Mesendoderm (in vitro differentiated cells): ENCODE measurements at regions not wholly inside any gene's neighbourhood (a gene's known extent, or its start where the extent isn't known, plus 50 kb on each side); places are given as distances from the start of the nearest gene placed in this dataset.

ENCODE experiments used
- DNase-seq: peaks from one replicate; pipeline ENCODE4 v3.0.0; 2013
- H2AK5ac ChIP-seq: 2 replicates; pipeline ENCODE4 v1.6.1; 2013; ENCODE audit warnings: low read length, inconsistent platforms
- H2BK120ac ChIP-seq: 2 replicates; pipeline ENCODE4 v1.6.1; 2013; ENCODE audit warnings: low read depth, mild to moderate bottlenecking, low read length, moderate library complexity, mixed read lengths
- H2BK15ac ChIP-seq: replicated peaks from 2 replicates; pipeline ENCODE4 v1.6.1; 2013; ENCODE audit warnings: low read depth, mild to moderate bottlenecking, moderate library complexity
- H2BK5ac ChIP-seq: 2 replicates; pipeline ENCODE4 v1.6.1; 2013; ENCODE audit warnings: low read length, inconsistent platforms
- H3K18ac ChIP-seq: 2 replicates; pipeline ENCODE4 v1.6.1; 2013; ENCODE audit warnings: mild to moderate bottlenecking, low read length, mixed read lengths
- H3K23ac ChIP-seq: one replicate; pipeline ENCODE4 v1.6.1; 2013; ENCODE audit warnings: low read length
- H3K27ac ChIP-seq: 2 replicates; pipeline ENCODE4 v1.5.1; 2013; ENCODE audit warnings: low read depth, mild to moderate bottlenecking, inconsistent platforms, low read length, moderate library complexity
- H3K27me3 ChIP-seq: 2 replicates; pipeline ENCODE4 v1.6.1; 2013; ENCODE audit warnings: low read length, control low read depth, mild to moderate bottlenecking, inconsistent platforms; ENCODE audit not compliant: insufficient read depth, poor library complexity
- H3K36me3 ChIP-seq: 2 replicates; pipeline ENCODE4 v1.6.1; 2013; ENCODE audit warnings: low read length, inconsistent platforms; ENCODE audit not compliant: control insufficient read depth, insufficient read depth
- H3K4ac ChIP-seq: one replicate; pipeline ENCODE4 v1.6.1; 2013; ENCODE audit warnings: low read depth, mild to moderate bottlenecking, low read length, moderate library complexity
- H3K4me1 ChIP-seq: 2 replicates; pipeline ENCODE4 v1.6.1; 2013; ENCODE audit warnings: low read depth, low read length, inconsistent platforms; ENCODE audit not compliant: control insufficient read depth
- H3K4me2 ChIP-seq: 2 replicates; pipeline ENCODE4 v1.6.1; 2013; ENCODE audit warnings: low read length
- H3K4me3 ChIP-seq: 2 replicates; pipeline ENCODE4 v1.5.1; 2013; ENCODE audit warnings: mild to moderate bottlenecking, low read length
- H3K56ac ChIP-seq: one replicate; pipeline ENCODE4 v1.6.1; 2013; ENCODE audit warnings: low read length
- H3K79me1 ChIP-seq: 2 replicates; pipeline ENCODE4 v1.6.1; 2013; ENCODE audit warnings: low read length, inconsistent platforms
- H3K79me2 ChIP-seq: 2 replicates; pipeline ENCODE4 v1.6.1; 2013; ENCODE audit warnings: mild to moderate bottlenecking, low read length; ENCODE audit not compliant: control insufficient read depth, insufficient read depth
- H3K9ac ChIP-seq: 2 replicates; pipeline ENCODE4 v1.6.1; 2013; ENCODE audit warnings: low read length, inconsistent platforms
- H4K5ac ChIP-seq: one replicate; pipeline ENCODE4 v1.6.1; 2013; ENCODE audit warnings: low read length
- H4K8ac ChIP-seq: one replicate; pipeline ENCODE4 v1.6.1; 2013; ENCODE audit warnings: low read depth, mild to moderate bottlenecking, control low read depth, low read length, moderate library complexity
- WGBS: extraction: QIAGEN DNeasy Blood & Tissue Kit; methylation state at CpG from one replicate; pipeline ENCODE4 v1.1.7; 2013; ENCODE audit warnings: low lambda C conversion rate, missing lambda C conversion rate; ENCODE audit not compliant: insufficient coverage; ENCODE audit errors: extremely low coverage; 5-methylcytosine and 5-hydroxymethylcytosine counted together

DNA sequence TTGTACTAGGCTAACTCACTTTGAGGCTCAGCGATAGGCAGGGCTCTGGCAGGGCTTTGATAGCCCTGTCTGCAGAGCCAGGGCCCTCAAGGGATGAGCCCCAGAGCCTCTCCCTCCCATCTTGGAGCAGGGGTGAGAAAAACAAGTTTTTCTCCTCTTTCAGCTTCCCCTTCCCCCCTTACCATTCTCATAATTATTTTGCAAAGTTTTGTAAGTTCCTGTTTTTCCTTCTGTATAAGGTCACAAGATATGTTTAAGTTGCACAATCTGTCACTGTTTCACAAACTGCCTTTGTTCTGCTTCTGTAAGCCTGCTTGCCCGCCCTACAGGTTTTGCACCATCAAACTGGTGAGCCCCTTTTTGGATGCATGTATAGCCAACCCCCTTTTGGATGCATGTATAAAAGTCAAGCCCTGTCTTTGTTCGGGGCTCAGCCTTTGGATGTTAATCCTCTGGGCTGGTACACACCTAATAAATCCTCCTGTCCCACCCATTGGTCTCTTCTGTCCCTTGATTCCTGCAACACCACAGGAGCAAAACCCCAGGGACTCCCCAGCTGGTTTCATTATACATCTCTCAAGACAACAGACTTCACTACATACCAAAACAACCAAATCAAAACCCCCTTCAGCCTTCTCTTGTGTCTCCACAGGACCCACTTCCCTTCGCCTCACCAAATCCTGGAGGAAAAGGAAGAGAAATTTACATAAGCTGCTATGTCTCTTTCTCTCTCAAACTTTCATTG, 52.5 kb upstream of the RESF1 start:
- H4K8ac ChIP-seq: no peak overlapping the region
- no peak overlapping the region for H3K27ac ChIP-seq
- H3K79me1 ChIP-seq: no peaks in the 10 kb centered on the region
- no peak for DNase-seq
- H2AK5ac ChIP-seq: no peak overlapping the region
- H3K56ac ChIP-seq: no peak overlapping the region
- no peaks in the 10 kb centered on the region for H3K79me2 ChIP-seq
- no peak overlapping the region for H3K4me2 ChIP-seq
- H3K27me3 ChIP-seq: no peaks in the 10 kb centered on the region
- no peak overlapping the region for H2BK15ac ChIP-seq
- no peak overlapping the region for H3K18ac ChIP-seq
- no peak overlapping the region for H4K5ac ChIP-seq
- no peak overlapping the region for H3K4ac ChIP-seq
- no peak overlapping the region for H3K4me3 ChIP-seq
- H2BK120ac ChIP-seq: no peak overlapping the region
- no peaks in the 10 kb centered on the region for H3K4me1 ChIP-seq
- H3K9ac ChIP-seq: no peak overlapping the region
- no CpG with 5 or more reads among the region's 4 CpGs for WGBS
- H3K36me3 ChIP-seq: no peaks in the 10 kb centered on the region
- no peak overlapping the region for H2BK5ac ChIP-seq
- no peak overlapping the region for H3K23ac ChIP-seq

DNA sequence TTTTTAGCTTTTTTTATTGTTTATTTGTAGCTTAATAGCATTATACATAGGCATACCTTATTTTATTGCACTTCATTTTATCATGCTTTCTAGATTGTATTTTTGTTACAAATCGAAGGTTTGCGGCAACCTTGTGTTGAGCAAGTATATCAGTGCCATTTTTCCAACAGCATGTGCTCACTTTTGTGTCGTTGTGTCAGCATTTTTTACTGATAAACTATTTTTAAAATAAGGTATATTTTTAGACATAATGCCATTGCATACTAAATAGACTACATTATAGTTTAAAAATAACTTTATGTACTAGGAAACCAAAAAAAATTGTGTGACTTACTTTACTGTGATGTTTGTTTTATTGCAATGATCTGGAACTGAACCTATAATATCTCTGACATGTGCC, 56.2 kb upstream of the RESF1 start:
- Histone ChIP-seq H3K27me3 (no peaks in the 10 kb centered on the region), H3K4ac (no peak overlapping the region), H3K36me3 (no peaks in the 10 kb centered on the region), H4K8ac (no peak overlapping the region), H3K79me1 (no peaks in the 10 kb centered on the region), H2AK5ac (no peak overlapping the region), H3K23ac (no peak overlapping the region), H3K4me3 (no peak overlapping the region), H4K5ac (no peak overlapping the region), H3K79me2 (no peaks in the 10 kb centered on the region), H3K4me1 (peaks cover 2% of the 10 kb centered on the region), H3K9ac (no peak overlapping the region), H2BK5ac (no peak overlapping the region), H2BK120ac (no peak overlapping the region), H3K18ac (no peak overlapping the region), H3K27ac (no peak overlapping the region), H3K56ac (no peak overlapping the region), H2BK15ac (no peak overlapping the region), H3K4me2 (no peak overlapping the region)
- no peak for DNase-seq
- WGBS: no CpG with 5 or more reads among the region's 3 CpGs

DNA sequence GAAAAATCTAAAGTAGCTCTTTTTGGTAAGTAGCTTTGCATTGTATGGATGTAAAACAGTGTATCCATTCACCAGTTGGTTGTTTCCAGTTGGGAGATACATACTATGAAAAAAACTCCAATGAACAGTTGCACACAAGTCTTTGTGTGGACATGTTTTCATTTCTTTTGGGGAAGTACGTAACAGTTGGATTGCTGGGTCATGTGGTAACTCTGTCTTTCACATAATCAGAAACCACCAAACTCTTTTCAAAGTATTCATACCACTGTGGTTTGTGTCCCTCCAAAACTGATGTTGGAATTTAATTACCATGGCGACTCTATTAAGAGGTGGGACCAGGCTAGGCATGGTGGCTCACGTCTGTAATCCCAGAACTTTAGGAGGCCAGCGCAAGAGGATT, 58.9 kb upstream of the RESF1 start:
- Histone ChIP-seq H4K8ac (no peak overlapping the region), H2BK120ac (no peak overlapping the region), H3K9ac (no peak overlapping the region), H3K18ac (no peak overlapping the region), H3K4me1 (peaks cover 5% of the 10 kb centered on the region), H3K23ac (no peak overlapping the region), H3K4ac (no peak overlapping the region), H2AK5ac (no peak overlapping the region), H2BK15ac (no peak overlapping the region), H3K27ac (no peak overlapping the region), H3K79me1 (no peaks in the 10 kb centered on the region), H4K5ac (no peak overlapping the region), H3K56ac (no peak overlapping the region), H3K27me3 (no peaks in the 10 kb centered on the region), H3K36me3 (no peaks in the 10 kb centered on the region), H3K4me2 (no peak overlapping the region), H2BK5ac (no peak overlapping the region), H3K4me3 (no peak overlapping the region), H3K79me2 (no peaks in the 10 kb centered on the region)
- DNase-seq: no peak
- no CpG with 5 or more reads among the region's 4 CpGs for WGBS

DNA sequence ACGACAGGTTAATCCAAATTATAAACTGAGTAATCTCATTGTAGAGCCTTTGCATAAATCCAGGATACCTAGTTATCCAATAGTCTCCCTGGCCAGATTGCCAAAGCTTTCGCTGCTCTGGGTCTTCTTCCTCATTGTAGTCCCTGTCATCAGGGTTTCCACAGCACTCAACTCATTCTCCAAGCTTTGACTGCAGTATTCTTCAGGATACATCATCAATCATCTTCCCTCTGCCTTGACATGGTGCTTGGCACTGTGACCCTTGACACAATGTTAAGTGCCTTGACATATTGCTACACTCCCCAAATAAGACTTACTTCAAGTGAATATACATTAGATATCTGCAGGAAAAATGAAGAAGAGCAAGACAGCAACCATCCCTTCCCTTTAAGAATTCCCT, 60.1 kb upstream of the RESF1 start:
- no peak overlapping the region for H4K8ac ChIP-seq
- no peak overlapping the region for H3K23ac ChIP-seq
- peaks cover 5% of the 10 kb centered on the region for H3K4me1 ChIP-seq
- H3K79me2 ChIP-seq: no peaks in the 10 kb centered on the region
- no peak overlapping the region for H3K4ac ChIP-seq
- H2BK5ac ChIP-seq: peak overlapping the region; percentile 82
- H3K79me1 ChIP-seq: no peaks in the 10 kb centered on the region
- peak overlapping the region; percentile 5 for H3K56ac ChIP-seq
- H3K27me3 ChIP-seq: no peaks in the 10 kb centered on the region
- no peak for DNase-seq
- H3K27ac ChIP-seq: no peak overlapping the region
- no peak overlapping the region for H3K18ac ChIP-seq
- H2BK15ac ChIP-seq: no peak overlapping the region
- no peak overlapping the region for H3K9ac ChIP-seq
- H3K4me2 ChIP-seq: no peak overlapping the region
- no peak overlapping the region for H4K5ac ChIP-seq
- no CpG with 5 or more reads among the region's 2 CpGs for WGBS
- peak overlapping the region; percentile 100 for H2AK5ac ChIP-seq
- no peak overlapping the region for H2BK120ac ChIP-seq
- no peak overlapping the region for H3K4me3 ChIP-seq
- H3K36me3 ChIP-seq: no peaks in the 10 kb centered on the region

DNA sequence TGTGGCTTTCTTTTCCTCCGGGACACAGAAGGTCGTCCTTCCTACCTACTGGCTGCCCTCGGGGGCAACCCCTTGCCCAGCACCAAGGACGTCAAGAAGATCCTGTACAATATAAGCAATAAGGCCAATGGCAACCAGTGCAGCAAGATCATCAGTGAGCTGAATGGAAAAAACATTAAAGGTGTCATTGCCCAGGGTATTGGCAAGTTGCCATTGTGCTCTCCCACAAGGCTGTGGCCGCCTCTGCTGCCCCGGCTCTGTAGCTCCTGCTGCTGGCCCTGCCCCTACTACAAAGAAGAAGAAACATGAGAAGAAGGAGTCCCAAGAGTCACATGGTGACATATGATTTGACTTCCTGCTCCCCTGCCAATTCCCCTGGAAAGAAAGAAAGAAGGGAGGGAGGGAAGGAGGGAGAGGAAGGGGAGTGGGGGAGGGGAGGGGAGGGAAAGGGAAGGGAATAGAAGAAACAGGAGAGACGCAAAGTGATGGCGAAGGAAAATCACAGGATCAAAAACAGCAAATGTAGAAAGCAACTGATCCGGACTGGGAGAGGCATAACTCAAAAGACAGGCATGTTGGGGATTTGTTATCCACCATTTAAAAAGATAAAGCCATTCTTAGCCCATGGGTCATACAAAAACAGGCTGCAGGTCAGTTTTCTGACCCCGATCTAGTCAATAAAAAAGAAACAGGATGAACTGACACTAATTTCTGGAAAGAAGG, 61.3 kb upstream of the RESF1 start:
- Histone ChIP-seq H3K4me1 (peaks cover 5% of the 10 kb centered on the region), H2BK120ac (no peak overlapping the region), H3K18ac (peak overlapping the region; percentile 52), H3K79me2 (no peaks in the 10 kb centered on the region), H3K79me1 (no peaks in the 10 kb centered on the region), H3K56ac (peak overlapping the region; percentile 20), H3K9ac (no peak overlapping the region), H2AK5ac (peak overlapping the region; percentile 45), H3K27ac (no peak overlapping the region), H3K4me3 (no peak overlapping the region), H3K36me3 (no peaks in the 10 kb centered on the region), H4K8ac (no peak overlapping the region), H3K4me2 (no peak overlapping the region), H2BK5ac (no peak overlapping the region), H2BK15ac (no peak overlapping the region), H3K23ac (no peak overlapping the region), H4K5ac (no peak overlapping the region), H3K27me3 (no peaks in the 10 kb centered on the region), H3K4ac (peak overlapping the region; percentile 2)
- peak; percentile 76 for DNase-seq
- WGBS: no CpG with 5 or more reads among the region's 10 CpGs
